ENCODE measurements at regions not wholly inside any gene's neighbourhood (a gene's known extent, or its start where the extent isn't known, plus 50 kb on each side); places are given as distances from the start of the nearest gene placed in this dataset.
A peak's percentile ranks its signal among the peaks of the same experiment; 100 is the strongest.
"Not testable (repeated sequence)": the region's sequence is repeated elsewhere in the genome, so short reads cannot be mapped to it uniquely, and the experiment has no call there.

GRCh38 chr2:67186871-67187270 lies 210.3 kb upstream of the ETAA1 start:
- Mint-ChIP-seq H3K36me3 (ENCODE audit: insufficient read depth in 1 of 3, low read depth in 3 of 3) (no peaks in the 10 kb centered on the region; a peak in 1 of 7 replicates), H3K27me3 (ENCODE audit: low read depth) (no peaks in the 10 kb centered on the region), H3K27ac (0 out of 7 replicates have a peak overlapping the region, but pooled peaks of 1 of the 3 experiments have one; percentile 24), H3K4me3 (no peak overlapping the region), H3K9me3 (no peaks in the 10 kb centered on the region; a peak in 1 of 5 replicates), H3K4me1 (peaks cover 0 to 5% of the 10 kb centered on the region in 2 experiments; a peak in 1 of 4 replicates)
- Histone ChIP-seq H2BK12ac (ENCODE audit: insufficient read length, low read depth, low read length) (no peak overlapping the region), H3K79me1 (ENCODE audit: insufficient read depth, low read depth, low read length, poor library complexity, severe bottlenecking) (no peaks in the 10 kb centered on the region), H2AK5ac (ENCODE audit: insufficient read length, low read length) (no peak overlapping the region), H3K23ac (ENCODE audit: insufficient read length, low read depth, low read length) (no peak overlapping the region), H3K23me2 (ENCODE audit: insufficient read length, low read depth, low read length, poor library complexity, severe bottlenecking) (no peaks in the 10 kb centered on the region), H2BK15ac (ENCODE audit: low read depth, low read length) (no peak overlapping the region), H2BK5ac (ENCODE audit: insufficient read length, low read length) (no peak overlapping the region), H2AFZ (ENCODE audit: low read length) (no peak overlapping the region), H3K18ac (ENCODE audit: insufficient read length, low read depth, low read length) (no peak overlapping the region), H3K9ac (ENCODE audit: extremely low read depth, insufficient read length, low read length) (no peak overlapping the region), H4K5ac (ENCODE audit: insufficient read length, low read depth, low read length) (no peak overlapping the region), H3T11ph (ENCODE audit: low read length) (no peak overlapping the region), H3K4ac (ENCODE audit: low read depth, low read length) (no peak overlapping the region), H3K27me3 (ENCODE audit: insufficient read depth, low read length) (no peaks in the 10 kb centered on the region), H3K4me1 (ENCODE audit: insufficient read depth, low read length) (no peaks in the 10 kb centered on the region), H4K8ac (replicated peaks; ENCODE audit: insufficient read length, low read depth, low read length) (no peak overlapping the region), H3K27ac (ENCODE audit: insufficient read length, low read depth, low read length) (no peak overlapping the region), H2BK20ac (ENCODE audit: low read depth, low read length, poor library complexity, severe bottlenecking) (no peak overlapping the region), H3K79me2 (ENCODE audit: insufficient read depth, low read length) (no peaks in the 10 kb centered on the region), H2BK120ac (ENCODE audit: low read depth, low read length, poor library complexity, severe bottlenecking) (no peak overlapping the region), H3K4me2 (ENCODE audit: insufficient read depth, insufficient read length, low read length) (no peak overlapping the region), H4K91ac (ENCODE audit: insufficient read length, low read depth, low read length) (no peak overlapping the region), H3K9me3 (ENCODE audit: control insufficient read depth, low read depth, low read length) (no peaks in the 10 kb centered on the region), H3K14ac (ENCODE audit: insufficient read depth, low read length) (no peak overlapping the region), H4K20me1 (ENCODE audit: control insufficient read depth, insufficient read depth, insufficient read length) (no peaks in the 10 kb centered on the region), H3K56ac (ENCODE audit: insufficient read length, low read depth, low read length) (no peak overlapping the region)
- TF ChIP-seq, protein P1, sequence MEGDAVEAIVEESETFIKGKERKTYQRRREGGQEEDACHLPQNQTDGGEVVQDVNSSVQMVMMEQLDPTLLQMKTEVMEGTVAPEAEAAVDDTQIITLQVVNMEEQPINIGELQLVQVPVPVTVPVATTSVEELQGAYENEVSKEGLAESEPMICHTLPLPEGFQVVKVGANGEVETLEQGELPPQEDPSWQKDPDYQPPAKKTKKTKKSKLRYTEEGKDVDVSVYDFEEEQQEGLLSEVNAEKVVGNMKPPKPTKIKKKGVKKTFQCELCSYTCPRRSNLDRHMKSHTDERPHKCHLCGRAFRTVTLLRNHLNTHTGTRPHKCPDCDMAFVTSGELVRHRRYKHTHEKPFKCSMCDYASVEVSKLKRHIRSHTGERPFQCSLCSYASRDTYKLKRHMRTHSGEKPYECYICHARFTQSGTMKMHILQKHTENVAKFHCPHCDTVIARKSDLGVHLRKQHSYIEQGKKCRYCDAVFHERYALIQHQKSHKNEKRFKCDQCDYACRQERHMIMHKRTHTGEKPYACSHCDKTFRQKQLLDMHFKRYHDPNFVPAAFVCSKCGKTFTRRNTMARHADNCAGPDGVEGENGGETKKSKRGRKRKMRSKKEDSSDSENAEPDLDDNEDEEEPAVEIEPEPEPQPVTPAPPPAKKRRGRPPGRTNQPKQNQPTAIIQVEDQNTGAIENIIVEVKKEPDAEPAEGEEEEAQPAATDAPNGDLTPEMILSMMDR (conservative IDR thresholded peaks at IDR 0.05): no peak
- WGBS (ENCODE audit: extremely low coverage, insufficient read length, low lambda C conversion rate): no CpG with 5 or more reads among the region's 4 CpGs
- no peak for DNase-seq

- H2BK20ac ChIP-seq (ENCODE audit: low read depth, low read length, poor library complexity, severe bottlenecking); H3K27me3 Mint-ChIP-seq (ENCODE audit: low read depth); H2BK15ac ChIP-seq (ENCODE audit: low read depth, low read length); H3K9ac ChIP-seq (ENCODE audit: extremely low read depth, insufficient read length, low read length); H3K18ac ChIP-seq (ENCODE audit: insufficient read length, low read depth, low read length); H3K56ac ChIP-seq (ENCODE audit: insufficient read length, low read depth, low read length); H3K4me3 Mint-ChIP-seq; H3K4me1 Mint-ChIP-seq; H3K27ac ChIP-seq (ENCODE audit: insufficient read length, low read depth, low read length); H3K27ac Mint-ChIP-seq; H4K91ac ChIP-seq (ENCODE audit: insufficient read length, low read depth, low read length); H2BK5ac ChIP-seq (ENCODE audit: insufficient read length, low read length); H4K20me1 ChIP-seq (ENCODE audit: control insufficient read depth, insufficient read depth, insufficient read length); H3K23ac ChIP-seq (ENCODE audit: insufficient read length, low read depth, low read length); H2BK12ac ChIP-seq (ENCODE audit: insufficient read length, low read depth, low read length); H4K5ac ChIP-seq (ENCODE audit: insufficient read length, low read depth, low read length); H3K4me1 ChIP-seq (ENCODE audit: insufficient read depth, low read length); H3T11ph ChIP-seq (ENCODE audit: low read length); H3K14ac ChIP-seq (ENCODE audit: insufficient read depth, low read length); H3K4ac ChIP-seq (ENCODE audit: low read depth, low read length); H2AFZ ChIP-seq (ENCODE audit: low read length); H3K27me3 ChIP-seq (ENCODE audit: insufficient read depth, low read length); H3K79me2 ChIP-seq (ENCODE audit: insufficient read depth, low read length); DNase-seq; H4K8ac ChIP-seq (replicated peaks; ENCODE audit: insufficient read length, low read depth, low read length); H2AK5ac ChIP-seq (ENCODE audit: insufficient read length, low read length); H3K23me2 ChIP-seq (ENCODE audit: insufficient read length, low read depth, low read length, poor library complexity, severe bottlenecking); H3K79me1 ChIP-seq (ENCODE audit: insufficient read depth, low read depth, low read length, poor library complexity, severe bottlenecking); H2BK120ac ChIP-seq (ENCODE audit: low read depth, low read length, poor library complexity, severe bottlenecking); H3K4me2 ChIP-seq (ENCODE audit: insufficient read depth, insufficient read length, low read length): not testable (repeated sequence)
- H3K36me3 Mint-ChIP-seq (ENCODE audit: insufficient read depth in 1 of 3, low read depth in 3 of 3): peaks cover 3 to 23% (median 18%) of the 10 kb centered on the region in 3 experiments
- H3K9me3 Mint-ChIP-seq: peaks cover 14 to 19% of the 10 kb centered on the region in 2 experiments
- no CpG with 5 or more reads among the region's 8 CpGs for WGBS (ENCODE audit: extremely low coverage, insufficient read length, low lambda C conversion rate)
- H3K9me3 ChIP-seq (ENCODE audit: control insufficient read depth, low read depth, low read length): peaks cover 11% of the 10 kb centered on the region
These were observed 201.8 kb upstream of the ETAA1 start for GRCh38 chr2:67195327-67195726.

Measured in H9 (cell line).